RWPE1 (cell line): ENCODE measurements at regions not wholly inside any gene's neighbourhood (a gene's known extent, or its start where the extent isn't known, plus 50 kb on each side); places are given as distances from the start of the nearest gene placed in this dataset.
A peak's percentile ranks its signal among the peaks of the same experiment; 100 is the strongest.

Experiments used
- CTCF ChIA-PET: fragments of 350-600 bp; sonication (Branson Sonifier 250); formaldehyde crosslinking; extraction: SDS; loops from one replicate; lab custom pipeline; 2021; lab: Yijun Ruan, JAX
- POLR2A ChIA-PET: fragments of 400-600 bp; formaldehyde crosslinking; extraction: SDS; loops from one replicate; lab custom pipeline; 2020; ENCODE audit warnings: antibody characterized with exemption; ENCODE audit not compliant: low non-redundant PET; lab: Yijun Ruan, JAX
- DNase-seq: peaks from one replicate; pipeline ENCODE4 v3.0.0; 2012; ENCODE audit warnings: low spot score
- H3K27ac ChIP-seq: fragments of 450-650 bp; 2 replicates; pipeline ENCODE4 v1.5.1; 2017
- CTCF ChIP-seq: fragments of 450-650 bp; conservative IDR thresholded peaks from 2 replicates; pipeline ENCODE4 v1.5.1; 2017; ENCODE audit warnings: low read depth, mild to moderate bottlenecking

DNA sequence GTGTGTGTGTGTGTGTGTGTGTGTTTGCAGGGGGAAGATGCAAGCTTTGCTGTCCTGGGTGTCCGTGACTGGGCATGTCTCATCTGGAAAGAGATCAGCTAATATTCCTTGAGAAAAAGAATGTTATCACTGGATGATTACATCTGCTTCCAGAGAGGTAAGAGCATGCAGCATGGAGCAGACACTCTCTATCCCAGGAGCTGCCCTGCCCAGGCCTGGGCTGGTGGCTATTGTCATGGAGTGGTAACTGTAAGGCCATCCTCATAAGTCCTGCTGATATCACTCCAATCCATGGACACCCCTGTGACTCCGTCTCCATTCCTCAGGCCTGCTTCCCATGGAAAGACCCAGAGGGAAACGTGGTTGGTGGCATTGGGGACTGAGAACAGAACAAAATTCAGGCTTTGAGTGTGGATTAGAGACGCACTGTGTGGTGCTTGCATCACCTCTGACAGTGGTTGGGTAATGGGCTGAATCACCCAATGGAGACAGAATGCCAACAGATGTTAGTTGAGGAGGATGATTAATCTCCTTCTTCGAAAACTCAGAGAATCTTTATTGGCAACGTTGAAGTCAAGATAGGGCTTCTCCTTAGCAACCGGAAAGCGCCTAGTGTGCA lies 52.0 kb upstream of the KCNIP1 start:
- POLR2A ChIA-PET = no interaction called here
- no peak for TF ChIP-seq CTCF
- H3K27ac ChIP-seq = peak overlapping the region; percentile 81
- CTCF ChIA-PET = interaction anchor here (0.6 to 1.7 kb wide), 2 partner anchors 16 to 1460 kb away, joined by 3 to 7 read pairs; no protein-coding TSS in a partner anchor
- peak; percentile 94 for DNase-seq

- H3K27ac ChIP-seq = no peak overlapping the region
- ChIA-PET CTCF (interaction anchor here (0.7 to 1.7 kb wide), 3 partner anchors 15 to 120 kb away, joined by 3 to 7 read pairs (median 4); no protein-coding TSS in a partner anchor), POLR2A (no interaction called here)
- DNase-seq = no peak
- TF ChIP-seq CTCF = no peak
Observed at GRCh38 chr5:170450061-170450669, 53.7 kb upstream of the KCNIP1 start.

DNA sequence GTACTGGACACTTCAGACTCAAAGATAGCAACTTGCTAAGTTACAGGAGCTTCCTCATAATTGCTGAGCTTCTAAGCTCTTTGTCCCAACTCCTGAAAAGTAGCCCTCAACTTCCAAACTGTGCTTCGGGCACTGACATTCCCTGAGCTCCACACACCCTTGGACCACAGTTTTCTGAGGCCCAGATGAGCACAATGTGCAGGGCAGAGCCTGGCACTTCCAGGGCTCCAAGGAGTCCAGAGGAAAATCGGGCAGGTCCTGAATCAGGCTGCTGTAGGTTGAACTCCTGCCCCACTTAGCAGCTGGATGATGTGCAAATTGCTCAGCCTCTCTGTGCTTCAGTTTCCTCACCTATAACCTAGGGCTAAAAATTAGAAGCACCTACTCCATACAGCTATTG lies 54.6 kb upstream of the KCNIP1 start:
- H3K27ac ChIP-seq = no peak overlapping the region
- POLR2A ChIA-PET = no interaction called here
- no peak for TF ChIP-seq CTCF
- CTCF ChIA-PET = interaction anchor here (0.7 to 0.9 kb wide), 2 partner anchors 14 to 121 kb away, joined by 3 to 4 read pairs; no protein-coding TSS in a partner anchor
- DNase-seq = no peak

DNA sequence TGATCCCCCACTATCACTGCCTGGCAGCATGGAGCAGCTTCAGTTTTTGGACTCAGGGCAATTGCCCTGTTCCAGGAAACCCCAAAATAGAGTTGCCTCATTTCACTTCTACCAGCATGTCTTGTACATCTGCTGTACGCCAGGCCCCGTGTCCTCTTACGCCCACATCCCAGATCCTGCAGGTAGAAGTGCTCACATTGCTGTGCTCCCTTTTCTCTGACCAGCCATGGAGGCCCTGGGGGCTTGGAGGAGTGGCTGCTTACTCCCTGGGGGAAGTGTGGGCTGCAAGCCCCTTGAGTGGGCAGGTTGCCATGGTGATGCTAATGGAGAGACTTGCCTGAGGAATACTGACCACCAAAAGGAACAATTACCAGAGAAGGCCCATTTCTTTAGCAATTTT lies 55.6 kb upstream of the KCNIP1 start:
- ChIA-PET POLR2A (no interaction called here), CTCF (interaction anchor here (4.6 kb wide), 1 partner anchor 13 kb away, joined by 18 read pairs; no protein-coding TSS in a partner anchor)
- no peak for TF ChIP-seq CTCF
- H3K27ac ChIP-seq = no peak overlapping the region
- no peak for DNase-seq

DNA sequence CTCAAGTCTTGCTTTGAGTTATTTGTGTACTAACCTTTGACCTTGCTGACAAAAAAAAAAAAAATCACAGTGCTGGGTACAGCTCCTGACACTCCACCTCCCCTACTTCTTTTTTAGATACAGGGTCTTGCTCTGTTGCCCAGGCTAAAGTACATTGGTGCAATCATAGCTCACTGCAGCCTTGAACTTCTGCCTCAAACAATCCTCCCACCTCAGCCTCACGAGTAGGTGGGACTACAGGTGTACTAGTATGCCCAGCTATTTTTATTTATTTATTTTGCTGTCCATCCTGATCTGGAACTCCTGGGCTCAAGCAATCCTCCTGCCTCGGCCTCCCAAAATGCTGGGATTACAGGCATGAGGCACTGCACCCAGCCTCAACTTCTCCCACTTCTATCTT lies 57.2 kb upstream of the KCNMB1 start:
- H3K27ac ChIP-seq = no peak overlapping the region
- POLR2A ChIA-PET = no interaction called here
- no peak for TF ChIP-seq CTCF
- CTCF ChIA-PET = interaction anchor here (0.6 to 4.6 kb wide), 2 partner anchors 8 to 11 kb away, joined by 3 to 18 read pairs; no protein-coding TSS in a partner anchor
- no peak for DNase-seq

GRCh38 chr5:170445936-170446335 lies 56.8 kb upstream of the KCNMB1 start:
- H3K27ac ChIP-seq = no peak overlapping the region
- ChIA-PET POLR2A (no interaction called here), CTCF (interaction anchor here (4.6 kb wide), 1 partner anchor 11 kb away, joined by 18 read pairs; no protein-coding TSS in a partner anchor)
- DNase-seq = no peak
- TF ChIP-seq CTCF = no peak
